HCT116 (cell line): ENCODE measurements at regions not wholly inside any gene's neighbourhood (a gene's known extent, or its start where the extent isn't known, plus 50 kb on each side); places are given as distances from the start of the nearest gene placed in this dataset.

Experiments
- ATAC-seq: fragments of 200-7000 bp; cut with Tn5 transposase; 2 replicates; pipeline ENCODE4 v1.9.1; 2020; ENCODE audit warnings: mild to moderate bottlenecking, moderate library complexity
- BruUV-seq: library from RNA; stranded (reverse); fragments of 400-500 nt; replicated peaks from 2 replicates; lab custom pipeline; 2021; lab: Mats Ljungman, UMichigan
- CTCF ChIA-PET: fragments of 300-600 bp; sonication (Branson Sonifier 250); formaldehyde crosslinking; loops from one replicate; lab custom pipeline; 2021; ENCODE audit warnings: antibody characterized with exemption; lab: Charles Lee
- POLR2A ChIA-PET: fragments of 300-600, 350-600 bp; sonication (Branson Sonifier 250); formaldehyde crosslinking; loops from one replicate; lab custom pipeline; 2021; ENCODE audit warnings: antibody characterized with exemption; lab: Charles Lee
- RAD21 ChIA-PET, 2 experiments: fragments of 300-600 bp; sonication (Branson Sonifier 250); formaldehyde crosslinking; loops; one replicate each; lab custom pipeline; 2023; ENCODE audit warnings: low total read pairs in 2 of 2; ENCODE audit not compliant: uncharacterized antibody in 2 of 2, unreplicated experiment in 2 of 2, low non-redundant PET in 1 of 2; lab: Charles Lee
- DNase-seq: peaks from one replicate; pipeline ENCODE4 v3.0.0-alpha.2; 2010; ENCODE audit warnings: low read depth, low spot score
- H2AFZ ChIP-seq: fragments of 200-600 bp; shearing (Covaris generic), sonication (generic); 2 replicates; pipeline ENCODE4 v1.6.1; 2017; ENCODE audit warnings: low read depth, mixed run types, mixed read lengths, antibody characterized with exemption, low read length; ENCODE audit not compliant: poor library complexity, severe bottlenecking
- H3K27ac ChIP-seq: 2 replicates; pipeline ENCODE4 v1.5.1; 2012; ENCODE audit warnings: low read depth, low read length
- H3K27me3 ChIP-seq: fragments of 200-600 bp; sonication (generic); 2 replicates; pipeline ENCODE4 v1.6.1; 2016; ENCODE audit warnings: mixed run types, low read length, mixed read lengths; ENCODE audit not compliant: insufficient read depth
- H3K36me3 ChIP-seq, 2 experiments: fragments of 200-500 bp in 1 of 2; fragments of 200-600 bp in 1 of 2; sonication (Bioruptor generic) in 1 of 2; sonication (generic) in 1 of 2; 2 replicates each; pipeline versions ENCODE4 v1.5.1 to v1.6.1; 2014 to 2016; ENCODE audit warnings: low read length in 2 of 2, inconsistent platforms in 1 of 2, mixed read lengths in 1 of 2, mixed run types in 1 of 2; ENCODE audit not compliant: insufficient read depth in 2 of 2, control insufficient read depth in 1 of 2
- H3K4me1 ChIP-seq, 2 experiments: fragments of 200-600 bp in 1 of 2; sonication (generic) in 1 of 2; 2 replicates each; pipeline versions ENCODE4 v1.5.1 to v1.6.1; 2012 to 2017; ENCODE audit warnings: low read length in 2 of 2, inconsistent platforms in 1 of 2, mild to moderate bottlenecking in 1 of 2, mixed read lengths in 1 of 2, mixed run types in 1 of 2, moderate library complexity in 1 of 2; ENCODE audit not compliant: insufficient read depth in 2 of 2, control insufficient read depth in 1 of 2
- H3K4me2 ChIP-seq: fragments of 200-600 bp; sonication (generic); 2 replicates; pipeline ENCODE4 v1.6.1; 2017; ENCODE audit warnings: mixed run types, low read length, mixed read lengths
- H3K4me3 ChIP-seq, 2 experiments: fragments of 200-600 bp in 1 of 2; sonication (generic) in 1 of 2; replicated peaks in 1 of 2; 2 replicates each; pipeline ENCODE4 v1.5.1; 2011 to 2016; ENCODE audit warnings: low read length in 2 of 2, control low read depth in 1 of 2, low read depth in 1 of 2, mild to moderate bottlenecking in 1 of 2, mixed read lengths in 1 of 2, mixed run types in 1 of 2
- H3K79me2 ChIP-seq: fragments of 200-600 bp; sonication (generic); 2 replicates; pipeline ENCODE4 v1.6.1; 2017; ENCODE audit warnings: mild to moderate bottlenecking, mixed run types, low read length, moderate library complexity, mixed read lengths; ENCODE audit not compliant: insufficient read depth
- H3K9ac ChIP-seq: fragments of 200-600 bp; sonication (generic); 2 replicates; pipeline ENCODE4 v1.6.1; 2016; ENCODE audit warnings: low read length, mixed read lengths
- H3K9me2 ChIP-seq: fragments of 200-600 bp; sonication (generic), shearing (Covaris generic); 2 replicates; pipeline ENCODE4 v1.6.1; 2017; ENCODE audit warnings: mixed run types, mild to moderate bottlenecking, moderate library complexity; ENCODE audit not compliant: insufficient read depth
- H3K9me3 ChIP-seq, 2 experiments: fragments of 200-500 bp in 1 of 2; fragments of 200-600 bp in 1 of 2; sonication (Bioruptor generic) in 1 of 2; sonication (generic) in 1 of 2; 2 replicates each; pipeline ENCODE4 v1.6.1; 2014 to 2017; ENCODE audit warnings: low read length in 2 of 2, mixed read lengths in 2 of 2, inconsistent platforms in 1 of 2, low read depth in 1 of 2, mild to moderate bottlenecking in 1 of 2, mixed run types in 1 of 2, moderate library complexity in 1 of 2; ENCODE audit not compliant: control insufficient read depth in 1 of 2, insufficient read depth in 1 of 2
- H4K20me1 ChIP-seq: fragments of 200-600 bp; sonication (generic), shearing (Covaris generic); 2 replicates; pipeline ENCODE4 v1.6.1; 2017; ENCODE audit warnings: mixed run types, mild to moderate bottlenecking, moderate library complexity; ENCODE audit not compliant: insufficient read depth
- CTCF ChIP-seq, 3 experiments: fragments of 200-600 bp in 1 of 3; sonication (generic) in 1 of 3; IDR thresholded peaks in 2 of 3; conservative IDR thresholded peaks in 1 of 3; 2 replicates each; pipeline ENCODE4 v1.5.1; 2012 to 2017; ENCODE audit warnings: low read depth in 2 of 3, low read length in 2 of 3, antibody characterized with exemption in 1 of 3, borderline replicate concordance in 1 of 3, control low read depth in 1 of 3, mild to moderate bottlenecking in 1 of 3, mixed read lengths in 1 of 3, mixed run types in 1 of 3, moderate library complexity in 1 of 3; ENCODE audit not compliant: insufficient read depth in 1 of 3
- ELF1 ChIP-seq: IDR thresholded peaks from 2 replicates; pipeline ENCODE4 v1.6.1; 2012; ENCODE audit warnings: low read depth, borderline replicate concordance
- EZH2 ChIP-seq: fragments of 200-600 bp; sonication (generic); IDR thresholded peaks from 2 replicates; pipeline ENCODE4 v1.6.1; 2017; ENCODE audit warnings: antibody characterized with exemption, mixed run types
- FOSL1 ChIP-seq: IDR thresholded peaks from 2 replicates; pipeline ENCODE4 v1.6.1; 2012; ENCODE audit warnings: low read depth
- JUND ChIP-seq: IDR thresholded peaks from 2 replicates; pipeline ENCODE4 v1.6.1; 2012
- MAX ChIP-seq: IDR thresholded peaks from 2 replicates; pipeline ENCODE4 v1.6.1; 2012
- POLR2AphosphoS5 ChIP-seq: IDR thresholded peaks from 2 replicates; pipeline ENCODE4 v1.6.1; 2011; ENCODE audit warnings: mild to moderate bottlenecking, low read depth, low read length, moderate library complexity
- TCF7L2 ChIP-seq: IDR thresholded peaks from 2 replicates; pipeline ENCODE4 v1.7.0; 2011; ENCODE audit warnings: borderline replicate concordance, inconsistent platforms; ENCODE audit not compliant: insufficient read depth, insufficient read length; ENCODE audit errors: extremely low read depth
- YY1 ChIP-seq: IDR thresholded peaks from 2 replicates; pipeline ENCODE4 v1.6.1; 2011; ENCODE audit warnings: low read length, low read depth, moderate library complexity, mild to moderate bottlenecking; ENCODE audit not compliant: insufficient replicate concordance; ENCODE audit errors: extremely low read depth
- ZFX ChIP-seq: fragments of 450-650 bp; IDR thresholded peaks from 2 replicates; pipeline ENCODE4 v1.6.1; 2017
- intact Hi-C: fragments of 100-400 bp; cut with micrococcal nuclease; formaldehyde crosslinking; loops from 2 replicates; pipeline ENCODE4 v1.10.0; 2022

- CTCF ChIA-PET, result no interaction called here
- DNase-seq, result no peak
- ATAC-seq, result no peak
- no peaks in the 10 kb centered on the region for H3K9me2 ChIP-seq
- no TSS peak for BruUV-seq
- peaks cover 0 to 5% of the 10 kb centered on the region in 2 experiments; a peak in 1 of 4 replicates for H3K4me1 ChIP-seq
- no peak for TF ChIP-seq CTCF (IDR thresholded peaks at IDR 0.05 in 2 of 3, conservative IDR thresholded peaks at IDR 0.05 in 1 of 3; ENCODE audit: borderline replicate concordance in 1 of 3, insufficient read depth in 1 of 3, low read depth in 2 of 3, low read length in 2 of 3)
- no peak for TF ChIP-seq JUND
- no peak for TF ChIP-seq POLR2AphosphoS5
- TF ChIP-seq FOSL1, result no peak
- no peak for TF ChIP-seq ZFX
- TF ChIP-seq YY1, result no peak
- no peak for TF ChIP-seq ELF1
- TF ChIP-seq TCF7L2, result no peak
- no peak for TF ChIP-seq EZH2
- TF ChIP-seq MAX, result no peak
- intact Hi-C loops, result no loop called here
- H3K27ac ChIP-seq, result no peak overlapping the region
- H3K9me3 ChIP-seq, result no peaks in the 10 kb centered on the region; a peak in 1 of 4 replicates
- H3K4me3 ChIP-seq, result no peak overlapping the region
- no peaks in the 10 kb centered on the region for H3K79me2 ChIP-seq
- POLR2A ChIA-PET, result no interaction called here
- no peak overlapping the region for H2AFZ ChIP-seq
- H3K4me2 ChIP-seq, result no peak overlapping the region
- H3K36me3 ChIP-seq, result no peaks in the 10 kb centered on the region
- no peak overlapping the region for H3K9ac ChIP-seq
- no peaks in the 10 kb centered on the region for H4K20me1 ChIP-seq
- no peaks in the 10 kb centered on the region for H3K27me3 ChIP-seq
- RAD21 ChIA-PET, result no interaction called here
These were observed 138.2 kb upstream of the OTOS start for GRCh38 chr2:240278661-240279060.
